ENCODE measurements at regions not wholly inside any gene's neighbourhood (a gene's known extent, or its start where the extent isn't known, plus 50 kb on each side); places are given as distances from the start of the nearest gene placed in this dataset.

DNA sequence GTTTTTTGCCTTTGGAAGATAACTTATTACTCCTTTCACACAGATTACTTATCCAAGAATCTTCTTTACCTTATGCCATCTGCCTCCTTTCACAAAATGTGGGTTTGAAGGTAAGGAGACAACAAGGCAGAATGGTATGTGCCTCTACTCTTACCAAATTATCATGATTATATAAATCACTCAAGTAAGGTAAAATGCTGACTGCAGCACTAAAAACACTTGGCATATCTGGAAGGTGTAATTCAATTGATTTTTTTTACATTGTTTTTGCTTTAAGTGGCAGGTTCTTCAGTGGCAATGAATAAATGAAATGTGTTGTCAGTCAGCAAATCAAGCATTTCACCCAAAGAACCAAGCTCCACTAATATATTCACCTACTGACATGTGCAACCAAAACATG is 346.1 kb downstream of the OMA1 start:
- Histone ChIP-seq H3K9me3 (no peaks in the 10 kb centered on the region), H3K27ac (no peak overlapping the region), H3K36me3 (no peaks in the 10 kb centered on the region), H3K4me1 (no peaks in the 10 kb centered on the region), H3K27me3 (no peaks in the 10 kb centered on the region), H3K4me3 (no peak overlapping the region)
- in situ Hi-C loops (cut with MboI; ENCODE audit: low sequenced_read_pairs in 4 of 4) = no loop called here
- ATAC-seq = no peak
- intact Hi-C loops (cut with DNase I; ENCODE audit: low total_unique reads) = no loop called here
- no peak for DNase-seq
- TF ChIP-seq, protein P1, sequence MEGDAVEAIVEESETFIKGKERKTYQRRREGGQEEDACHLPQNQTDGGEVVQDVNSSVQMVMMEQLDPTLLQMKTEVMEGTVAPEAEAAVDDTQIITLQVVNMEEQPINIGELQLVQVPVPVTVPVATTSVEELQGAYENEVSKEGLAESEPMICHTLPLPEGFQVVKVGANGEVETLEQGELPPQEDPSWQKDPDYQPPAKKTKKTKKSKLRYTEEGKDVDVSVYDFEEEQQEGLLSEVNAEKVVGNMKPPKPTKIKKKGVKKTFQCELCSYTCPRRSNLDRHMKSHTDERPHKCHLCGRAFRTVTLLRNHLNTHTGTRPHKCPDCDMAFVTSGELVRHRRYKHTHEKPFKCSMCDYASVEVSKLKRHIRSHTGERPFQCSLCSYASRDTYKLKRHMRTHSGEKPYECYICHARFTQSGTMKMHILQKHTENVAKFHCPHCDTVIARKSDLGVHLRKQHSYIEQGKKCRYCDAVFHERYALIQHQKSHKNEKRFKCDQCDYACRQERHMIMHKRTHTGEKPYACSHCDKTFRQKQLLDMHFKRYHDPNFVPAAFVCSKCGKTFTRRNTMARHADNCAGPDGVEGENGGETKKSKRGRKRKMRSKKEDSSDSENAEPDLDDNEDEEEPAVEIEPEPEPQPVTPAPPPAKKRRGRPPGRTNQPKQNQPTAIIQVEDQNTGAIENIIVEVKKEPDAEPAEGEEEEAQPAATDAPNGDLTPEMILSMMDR (IDR thresholded peaks at IDR 0.05 in 4 of 5, conservative IDR thresholded peaks at IDR 0.05 in 1 of 5) = no peak
- no peak for TF ChIP-seq POLR2A (IDR thresholded peaks at IDR 0.05)

DNA sequence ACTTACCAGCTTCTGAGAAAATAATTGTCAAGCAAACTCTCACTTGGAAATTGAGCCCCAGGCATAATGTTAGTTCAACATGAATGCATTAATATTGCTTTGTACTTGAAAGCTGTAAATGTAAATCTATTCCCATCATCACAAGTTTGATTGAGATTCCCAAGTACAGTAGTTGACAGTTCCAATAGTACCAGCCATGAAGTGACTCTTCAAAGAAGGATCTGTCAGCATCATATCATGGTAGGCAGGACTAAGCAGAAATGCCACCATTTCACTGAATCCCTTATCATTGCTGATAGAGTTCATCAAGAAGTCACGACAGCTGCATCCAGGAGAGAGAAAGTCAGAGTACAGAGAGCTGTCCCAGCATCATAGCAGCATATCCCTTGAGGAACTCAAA is 348.7 kb downstream of the OMA1 start:
- no peak overlapping the region for H3K27ac ChIP-seq
- no peaks in the 10 kb centered on the region for H3K36me3 ChIP-seq
- DNase-seq = no peak
- H3K9me3 ChIP-seq = no peaks in the 10 kb centered on the region
- H3K4me1 ChIP-seq = no peaks in the 10 kb centered on the region
- TF ChIP-seq, protein P1 (IDR thresholded peaks at IDR 0.05 in 4 of 5, conservative IDR thresholded peaks at IDR 0.05 in 1 of 5) = no peak
- TF ChIP-seq POLR2A (IDR thresholded peaks at IDR 0.05) = no peak
- no peak for ATAC-seq
- intact Hi-C loops (cut with DNase I; ENCODE audit: low total_unique reads) (no loop called here), in situ Hi-C loops (cut with MboI; ENCODE audit: low sequenced_read_pairs in 4 of 4) (no loop called here)
- no peak overlapping the region for H3K4me3 ChIP-seq
- no peaks in the 10 kb centered on the region for H3K27me3 ChIP-seq

DNA sequence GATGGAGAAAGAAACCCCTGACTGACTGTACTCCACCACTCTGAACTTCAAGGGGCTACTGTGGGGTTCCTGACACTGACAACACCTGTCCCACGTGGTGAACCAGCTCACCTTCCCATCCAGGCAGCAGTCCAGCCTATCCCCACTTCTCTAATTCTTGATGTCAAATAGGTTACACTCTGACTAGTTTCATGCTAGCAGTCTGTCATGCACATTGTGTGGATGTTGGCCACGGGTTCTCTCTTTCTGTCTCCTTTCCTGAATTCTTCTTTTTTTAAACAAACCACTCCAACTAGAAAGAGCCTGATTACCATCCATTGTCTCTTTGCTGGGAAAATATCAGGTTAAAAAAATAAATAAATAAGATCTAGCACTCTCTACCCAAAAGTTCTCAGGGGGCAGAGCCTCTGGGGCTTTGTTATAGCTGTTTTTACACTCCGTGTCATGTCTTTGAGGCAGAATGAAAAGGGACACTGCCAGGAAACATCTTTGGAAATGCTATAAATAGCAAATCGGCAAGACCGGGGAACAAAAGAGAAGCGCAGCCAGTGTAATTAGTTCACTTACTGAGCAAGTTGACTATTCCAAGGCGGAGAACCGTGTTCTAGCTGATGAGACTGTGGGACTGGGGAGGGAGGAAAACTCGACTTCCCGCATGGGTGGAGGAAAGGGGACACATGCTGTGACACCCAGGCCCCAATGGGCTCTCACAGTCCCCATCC is 356.1 kb downstream of the OMA1 start:
- TF ChIP-seq, protein P1 (IDR thresholded peaks at IDR 0.05 in 4 of 5, conservative IDR thresholded peaks at IDR 0.05 in 1 of 5) = no peak
- TF ChIP-seq POLR2A (IDR thresholded peaks at IDR 0.05) = no peak
- Histone ChIP-seq H3K36me3 (no peaks in the 10 kb centered on the region), H3K4me1 (peaks cover 0 to 7% of the 10 kb centered on the region in 2 donors), H3K27me3 (no peaks in the 10 kb centered on the region), H3K27ac (no peak overlapping the region), H3K9me3 (no peaks in the 10 kb centered on the region), H3K4me3 (peak overlapping the region in 1 of 4 donors; percentile 3)
- intact Hi-C loops (cut with DNase I; ENCODE audit: low total_unique reads) = no loop called here
- no peak for DNase-seq
- in situ Hi-C loops (cut with MboI; ENCODE audit: low sequenced_read_pairs in 4 of 4) = no loop called here
- ATAC-seq = no peak

DNA sequence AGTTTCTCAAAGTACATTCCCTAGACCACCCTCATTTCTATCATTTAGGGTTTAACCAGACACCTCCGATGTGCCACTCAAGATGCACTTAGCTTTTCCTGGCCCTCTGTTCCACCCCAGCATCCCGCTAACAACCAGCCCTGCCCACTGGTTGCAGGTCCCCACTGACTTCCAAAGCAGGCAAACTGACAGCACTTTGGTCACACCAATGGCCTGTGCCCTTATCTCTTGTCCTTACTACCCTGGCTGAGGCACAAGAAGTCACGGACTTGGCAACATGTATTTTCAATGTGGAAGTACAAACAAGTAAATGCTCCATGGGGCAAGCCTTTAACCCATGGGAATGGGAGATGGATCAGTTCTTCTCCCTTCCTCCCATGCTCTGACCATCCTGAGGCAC is 357.1 kb downstream of the OMA1 start:
- no peak for TF ChIP-seq POLR2A (IDR thresholded peaks at IDR 0.05)
- TF ChIP-seq, protein P1 (IDR thresholded peaks at IDR 0.05 in 4 of 5, conservative IDR thresholded peaks at IDR 0.05 in 1 of 5) = no peak
- in situ Hi-C loops (cut with MboI; ENCODE audit: low sequenced_read_pairs in 4 of 4) = no loop called here
- Histone ChIP-seq H3K27ac (no peak overlapping the region), H3K9me3 (no peaks in the 10 kb centered on the region), H3K36me3 (no peaks in the 10 kb centered on the region), H3K27me3 (no peaks in the 10 kb centered on the region), H3K4me3 (no peak overlapping the region), H3K4me1 (peaks cover 0 to 7% of the 10 kb centered on the region in 2 donors)
- DNase-seq = no peak
- no peak for ATAC-seq
- intact Hi-C loops (cut with DNase I; ENCODE audit: low total_unique reads) = no loop called here

DNA sequence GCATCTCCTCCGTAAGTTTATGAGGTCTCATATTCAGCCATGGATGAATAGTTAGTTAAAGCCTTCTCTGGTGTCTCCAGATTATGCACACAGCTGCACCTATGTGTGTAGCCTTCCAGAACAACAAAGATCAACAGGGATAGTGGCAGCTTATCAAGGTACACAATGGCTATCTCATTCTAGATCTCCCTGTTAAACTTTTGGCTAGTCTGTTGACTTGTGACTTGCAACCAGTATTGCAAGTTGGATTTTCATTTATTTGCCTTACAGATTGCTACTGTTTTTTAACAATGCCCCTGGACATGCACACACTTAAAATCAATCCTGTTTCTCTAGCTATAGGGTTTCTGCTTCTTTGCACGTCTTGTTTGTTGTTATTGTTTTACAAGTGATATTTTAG is 363.2 kb downstream of the OMA1 start:
- Histone ChIP-seq H3K27me3 (no peaks in the 10 kb centered on the region), H3K27ac (no peak overlapping the region), H3K4me3 (no peak overlapping the region), H3K4me1 (no peaks in the 10 kb centered on the region), H3K36me3 (no peaks in the 10 kb centered on the region), H3K9me3 (no peaks in the 10 kb centered on the region)
- intact Hi-C loops (cut with DNase I; ENCODE audit: low total_unique reads) (no loop called here), in situ Hi-C loops (cut with MboI; ENCODE audit: low sequenced_read_pairs in 4 of 4) (no loop called here)
- ATAC-seq (no peak), DNase-seq (no peak)
- no peak for TF ChIP-seq POLR2A (IDR thresholded peaks at IDR 0.05)
